ENCODE measurements at regions not wholly inside any gene's neighbourhood (a gene's known extent, or its start where the extent isn't known, plus 50 kb on each side); places are given as distances from the start of the nearest gene placed in this dataset.

GRCh38 chr20:58091810-58092209 lies 136.6 kb downstream of the ANKRD60 start:
- DNase-seq (ENCODE audit: low read depth) = no peak

DNA sequence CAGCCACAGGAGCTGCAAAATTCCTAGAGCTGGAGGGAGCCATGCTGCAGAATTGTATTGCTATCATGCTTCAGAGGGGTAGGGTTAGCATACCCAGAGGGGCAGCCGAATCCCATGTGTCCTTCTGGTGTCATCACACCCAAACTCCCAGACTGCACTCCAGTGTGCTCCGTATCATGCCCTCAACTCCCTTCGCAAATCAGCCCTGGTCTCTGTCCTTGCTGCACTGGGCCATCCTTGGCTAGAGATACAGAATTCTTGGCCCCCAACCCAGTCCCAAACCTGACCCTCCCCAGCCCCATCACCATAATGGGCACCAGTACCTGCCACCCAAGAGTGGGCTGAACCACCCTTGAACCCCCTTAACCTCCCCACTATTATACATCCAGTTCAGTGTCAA lies 138.3 kb downstream of the ANKRD60 start:
- no peak for DNase-seq (ENCODE audit: low read depth)

- DNase-seq (ENCODE audit: low read depth) = no peak
These were observed 139.8 kb downstream of the ANKRD60 start for GRCh38 chr20:58088625-58089024.

DNA sequence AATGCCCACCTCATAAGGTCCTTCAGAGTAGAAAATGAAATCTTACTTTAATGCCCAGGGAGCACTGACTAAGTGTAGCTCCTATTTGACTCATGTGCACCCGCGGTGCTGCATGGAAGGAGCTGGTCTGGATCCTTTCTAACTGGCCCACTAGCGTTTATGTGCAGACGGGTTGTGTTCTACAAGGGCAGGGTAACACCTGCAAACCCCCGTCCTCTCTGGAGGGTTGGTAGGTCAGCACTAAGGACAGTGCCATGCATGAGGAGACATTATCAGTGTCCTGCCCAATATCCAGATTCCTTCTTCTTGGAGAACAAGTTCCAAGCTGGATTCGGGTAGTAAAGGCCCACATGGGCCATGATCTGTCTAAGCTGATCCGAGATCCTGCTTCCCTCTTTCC lies 140.3 kb downstream of the ANKRD60 start:
- no peak for DNase-seq (ENCODE audit: low read depth)

GRCh38 chr20:58087562-58087858 lies 140.9 kb downstream of the ANKRD60 start:
- DNase-seq (ENCODE audit: low read depth) = no peak

DNA sequence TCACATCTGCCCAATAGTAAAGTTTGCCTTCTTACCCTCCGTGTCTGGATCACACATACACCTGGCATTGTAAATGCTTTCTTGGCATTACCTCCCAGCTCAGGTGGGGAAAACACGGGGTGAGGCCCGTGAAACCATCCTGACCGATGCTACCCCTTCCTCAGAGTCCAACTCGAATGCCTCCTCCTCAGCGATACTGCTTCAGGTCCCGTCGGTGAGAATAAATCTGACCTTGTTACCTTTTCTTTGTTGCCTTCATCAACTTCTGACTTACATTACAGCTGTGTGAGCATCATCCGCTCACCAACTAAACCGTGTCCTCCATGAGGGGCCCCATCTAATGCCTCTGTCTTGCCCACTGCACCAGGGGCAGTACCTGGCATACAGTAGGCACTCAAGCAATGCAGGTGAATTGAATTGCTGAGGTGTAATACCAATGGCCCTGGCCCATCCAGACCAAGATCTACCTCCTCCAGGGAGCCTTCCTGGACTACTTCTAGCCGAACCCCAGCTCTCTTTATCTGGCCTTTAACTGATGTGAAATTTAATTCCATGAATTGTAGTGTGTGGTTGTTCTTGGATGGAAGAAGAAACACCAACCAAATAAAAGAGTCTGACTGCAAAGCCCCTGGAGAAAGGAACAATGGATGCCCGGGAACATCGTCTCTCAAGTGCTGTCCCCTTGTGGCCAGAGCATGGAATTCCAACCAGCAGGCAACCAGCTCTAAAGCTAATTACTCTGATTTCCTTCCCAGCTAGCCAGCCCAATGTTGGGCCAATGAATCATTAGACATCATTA lies 141.5 kb downstream of the ANKRD60 start:
- no peak for DNase-seq (ENCODE audit: low read depth)

DNA sequence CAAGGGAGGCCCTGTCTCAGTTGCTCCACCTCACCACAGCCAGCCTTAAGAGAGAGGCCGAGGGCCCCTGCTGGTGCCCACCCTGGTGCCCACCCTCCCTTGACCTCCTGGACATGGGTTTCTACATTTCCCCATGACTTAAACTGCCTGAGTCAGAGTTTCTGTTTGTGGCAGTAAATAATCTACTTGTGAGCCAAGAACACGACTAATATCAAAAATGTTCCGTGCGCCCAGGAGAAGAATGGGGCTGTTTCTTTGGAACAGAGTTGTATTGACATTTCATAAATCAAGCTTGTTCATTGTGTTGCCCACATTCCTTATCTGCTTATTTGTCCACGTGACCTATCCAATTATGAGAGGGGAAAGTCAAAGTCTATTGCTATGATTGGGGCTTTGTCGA lies 143.5 kb downstream of the ANKRD60 start:
- no peak for DNase-seq (ENCODE audit: low read depth)

GRCh38 chr20:58084566-58084965 lies 143.9 kb downstream of the ANKRD60 start:
- no peak for DNase-seq (ENCODE audit: low read depth)

GRCh38 chr20:58081846-58082245 lies 146.6 kb downstream of the ANKRD60 start:
- DNase-seq (ENCODE audit: low read depth) = no peak

DNA sequence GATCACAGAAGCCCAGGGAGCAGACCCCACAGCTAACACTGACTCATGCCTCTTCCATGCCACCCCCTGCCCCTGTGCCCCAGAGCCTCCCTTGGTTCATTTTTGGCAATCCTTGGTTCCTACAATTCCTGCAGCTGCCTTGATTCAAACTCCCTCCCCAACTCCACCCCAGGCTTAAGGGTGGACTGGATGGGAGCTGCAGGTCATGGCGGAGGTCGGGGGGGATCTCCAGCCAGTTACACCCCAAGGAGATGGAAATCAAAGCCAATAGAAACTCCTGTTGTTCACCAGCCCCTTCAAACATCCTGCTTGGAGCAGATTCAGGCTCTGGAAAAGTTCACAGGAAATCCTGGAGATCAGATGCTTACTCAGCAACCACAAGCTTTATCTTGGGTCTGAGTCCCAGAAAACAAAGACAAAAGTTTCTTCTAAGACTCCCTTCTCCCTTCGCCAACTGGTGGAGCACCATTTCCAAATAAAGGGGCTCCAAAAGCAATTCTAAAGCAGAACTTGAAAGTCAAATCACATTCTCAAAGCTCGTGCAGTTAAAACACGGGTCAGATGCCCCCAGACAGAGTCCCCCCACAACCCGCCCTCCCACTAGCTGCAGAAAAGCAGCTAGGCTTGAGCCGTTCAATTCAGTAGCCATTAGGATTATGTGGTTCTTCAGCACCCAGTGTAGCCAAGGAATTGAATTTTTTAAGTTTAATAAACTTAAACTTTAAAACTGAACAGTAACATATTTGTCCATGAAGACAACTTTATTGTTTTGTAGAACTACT lies 149.5 kb downstream of the ANKRD60 start:
- no peak for DNase-seq (ENCODE audit: low read depth)

DNA sequence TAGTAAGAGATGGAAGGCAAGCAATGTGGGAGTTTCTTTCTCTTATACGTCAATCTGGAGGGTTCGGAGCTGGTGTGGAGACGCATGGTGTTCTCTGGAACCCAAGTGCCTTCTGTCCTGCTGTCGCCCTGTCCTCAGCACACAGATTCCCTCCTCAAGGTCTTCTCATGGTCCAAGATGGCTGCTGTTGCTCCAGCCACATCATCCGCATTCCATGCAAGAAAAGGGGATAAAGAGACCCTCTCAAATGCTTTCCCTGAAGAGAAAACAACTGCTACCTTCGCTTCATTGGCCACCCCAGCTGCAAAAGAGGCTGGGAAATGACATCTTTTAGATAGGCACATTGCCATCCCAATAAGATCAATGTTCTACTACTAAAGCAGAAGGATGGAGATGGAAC lies 151.2 kb downstream of the ANKRD60 start:
- no peak for DNase-seq (ENCODE audit: low read depth)

DNA sequence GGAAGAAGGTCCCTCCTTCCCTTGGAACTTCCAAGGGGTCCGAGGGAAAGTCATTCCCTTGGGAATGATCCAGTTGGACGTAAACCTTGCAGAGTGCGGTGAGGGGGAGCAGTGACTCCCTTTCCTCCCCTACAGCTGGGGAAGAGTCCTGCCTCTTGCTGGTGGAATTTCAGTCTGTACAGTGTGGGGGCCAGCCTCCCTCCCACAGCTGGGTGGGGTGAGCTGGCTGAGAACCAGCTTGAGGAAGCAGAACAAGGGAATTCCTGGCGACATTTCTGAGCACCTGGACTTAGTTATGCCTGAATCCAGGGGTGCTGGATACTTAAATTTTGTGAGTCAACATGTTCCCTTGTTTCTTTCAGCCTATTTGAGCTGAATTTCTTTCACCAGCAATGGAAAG lies 152.0 kb downstream of the ANKRD60 start:
- no peak for DNase-seq (ENCODE audit: low read depth)

DNA sequence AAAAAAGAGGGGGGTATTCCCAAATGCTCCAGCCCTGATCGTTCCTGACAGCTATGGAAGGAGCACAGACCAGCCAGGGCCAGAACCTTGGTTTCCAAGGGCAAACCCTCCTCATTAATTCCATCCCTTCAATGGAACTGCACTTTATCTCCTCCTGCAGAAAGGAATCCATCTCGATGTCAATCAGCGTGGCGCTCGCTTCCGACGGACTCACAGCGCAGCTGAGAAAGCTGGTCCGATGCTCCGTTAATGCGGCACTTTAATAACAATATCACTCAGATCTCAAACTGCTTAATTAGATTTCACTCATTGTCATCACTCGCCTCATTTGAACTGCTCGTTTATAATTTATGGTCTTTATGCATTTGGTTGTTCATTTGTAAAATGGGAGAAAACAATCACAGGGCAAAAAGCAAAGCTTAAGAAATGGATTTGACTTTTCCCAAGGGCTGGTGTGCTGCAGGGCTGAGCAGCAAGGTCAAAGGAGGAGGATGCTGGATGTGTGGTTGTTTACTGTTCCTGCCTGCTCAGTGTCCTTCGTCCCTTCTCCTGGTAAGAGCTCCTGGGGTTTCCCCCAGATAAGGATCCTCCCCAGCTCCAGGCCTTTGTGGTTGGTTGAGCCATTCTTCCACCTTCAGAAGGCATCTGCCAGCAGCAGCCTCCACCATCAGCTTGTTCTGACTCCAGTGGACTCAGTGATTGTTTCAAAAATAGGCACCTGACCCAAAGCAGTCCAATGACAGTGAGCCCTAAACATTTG lies 152.7 kb downstream of the ANKRD60 start:
- DNase-seq (ENCODE audit: low read depth) = no peak

- DNase-seq (ENCODE audit: low read depth) = no peak
These were observed 154.3 kb downstream of the ANKRD60 start for GRCh38 chr20:58073945-58074856.

- DNase-seq (ENCODE audit: low read depth) = no peak
These were observed 155.5 kb downstream of the ANKRD60 start for GRCh38 chr20:58072695-58073671.

DNA sequence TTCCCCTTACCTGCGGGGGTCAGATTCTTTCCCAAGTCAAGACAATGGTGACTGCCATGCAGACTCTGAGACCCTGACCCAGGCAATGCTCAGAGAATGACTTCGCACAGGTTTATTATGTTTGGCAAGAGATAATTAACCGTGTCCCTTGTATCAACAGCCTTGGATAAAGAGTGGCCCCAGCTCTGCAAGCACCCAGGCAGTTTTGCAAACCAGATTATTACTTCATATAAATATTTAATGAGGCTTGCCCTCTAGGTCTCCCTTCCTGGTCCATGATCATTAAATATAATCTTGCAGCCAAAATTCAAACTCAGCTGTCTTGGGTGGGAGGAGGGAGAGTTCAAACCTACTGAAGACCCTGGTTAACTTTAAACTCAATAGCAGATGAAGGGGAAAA lies 156.5 kb downstream of the ANKRD60 start:
- no peak for DNase-seq (ENCODE audit: low read depth)

DNA sequence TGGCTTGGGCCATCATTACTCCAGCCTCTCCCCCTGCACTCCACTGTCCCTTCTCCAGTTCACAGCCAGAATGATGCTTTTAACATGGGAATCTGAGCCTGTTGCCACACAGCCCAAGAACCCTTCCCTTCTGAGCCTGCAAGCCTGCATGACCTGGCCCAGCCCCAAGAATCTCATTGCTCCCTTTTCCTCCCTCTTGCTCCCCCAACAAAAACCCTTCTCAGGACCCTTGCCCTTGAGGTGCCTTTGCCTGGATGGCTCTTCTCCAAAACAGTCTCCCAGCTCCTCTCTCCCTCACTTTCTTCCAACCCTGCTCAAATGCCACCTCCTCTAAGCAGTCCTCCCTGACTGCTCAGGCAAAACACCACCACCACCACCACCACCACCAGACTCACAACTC lies 157.2 kb downstream of the ANKRD60 start:
- DNase-seq (ENCODE audit: low read depth) = no peak

GRCh38 chr20:58070664-58071196 lies 157.7 kb downstream of the ANKRD60 start:
- no peak for DNase-seq (ENCODE audit: low read depth)

DNA sequence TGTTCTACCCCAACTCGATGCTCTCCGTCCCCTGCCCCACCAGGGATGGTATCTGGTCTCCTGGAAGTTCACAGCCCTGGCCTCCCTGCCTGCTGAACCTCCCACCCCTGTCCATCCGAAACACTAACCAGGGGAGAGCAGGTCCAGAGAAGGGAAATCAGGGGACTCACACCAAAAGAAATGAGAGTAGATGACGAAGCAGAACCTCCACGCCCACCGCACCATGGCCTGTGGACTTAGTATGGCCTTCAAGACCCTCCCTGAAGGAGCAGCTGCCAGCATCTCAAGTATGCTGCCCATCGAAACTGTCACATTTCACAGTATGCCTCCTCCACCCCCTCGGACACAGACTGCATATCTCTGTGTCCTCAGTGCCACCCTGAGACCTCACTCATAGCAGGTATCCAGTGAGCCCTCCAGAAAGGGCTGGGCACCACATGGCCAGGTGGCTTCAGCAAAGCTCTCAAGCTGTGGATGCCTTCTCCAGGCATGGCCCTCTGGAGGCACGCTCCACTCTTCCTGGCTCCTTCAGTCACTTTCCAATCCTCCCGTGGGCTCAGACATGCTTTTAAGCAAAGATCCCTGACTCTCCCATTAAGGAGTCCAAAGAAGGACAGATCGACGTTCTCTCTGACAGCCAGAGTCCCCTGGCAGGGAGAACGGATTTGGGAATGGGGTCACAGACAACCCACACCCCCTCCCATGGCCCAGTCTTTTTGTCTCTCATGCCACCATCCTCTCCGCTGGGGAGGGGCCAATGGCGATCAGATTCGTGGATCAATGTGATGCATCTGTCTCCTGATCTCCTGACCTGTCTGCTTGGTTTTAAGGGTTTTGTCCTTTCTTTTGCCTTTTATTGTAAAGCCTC lies 158.4 kb downstream of the ANKRD60 start:
- no peak for DNase-seq (ENCODE audit: low read depth)

All from stimulated activated CD8-positive, alpha-beta memory T cell treated with anti-CD3 and anti-CD28 coated beads, Interleukin-4, amount 100 ng/mL, for 24 hours (primary cell).